ENCODE measurements at regions not wholly inside any gene's neighbourhood (a gene's known extent, or its start where the extent isn't known, plus 50 kb on each side); places are given as distances from the start of the nearest gene placed in this dataset.

DNA sequence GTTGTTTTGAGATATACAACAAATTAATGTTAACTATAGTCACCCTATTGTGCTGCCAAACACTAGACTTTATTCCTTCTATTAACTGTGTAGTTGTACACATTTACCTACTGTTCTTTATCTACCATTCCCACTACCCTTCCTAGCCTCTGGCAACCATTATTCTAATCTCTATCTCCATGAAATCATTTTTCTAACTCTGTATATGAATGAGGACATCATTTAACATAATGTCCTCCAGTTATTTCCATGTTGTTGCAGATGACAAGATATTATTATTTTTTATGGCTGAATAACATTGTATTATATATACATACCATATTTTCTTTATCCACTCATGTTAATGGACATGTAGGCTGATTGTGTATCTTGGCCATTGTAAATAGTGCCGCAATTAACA lies 366.3 kb downstream of the TBX15 start:
- in situ Hi-C loops (cut with HindIII; ENCODE audit: extremely low pct_ligation_motif_present, low pct_unique_long_range_greater_than_20kb), result no loop called here
- Histone ChIP-seq H3K4me2 (ENCODE audit: low read depth, low read length) (no peak overlapping the region), H3K4me1 (ENCODE audit: insufficient read depth, low read length) (no peaks in the 10 kb centered on the region), H4K20me1 (ENCODE audit: insufficient read depth, low read length) (no peaks in the 10 kb centered on the region), H3K4me3 (replicated peaks in 1 of 3; ENCODE audit: insufficient read depth in 1 of 3, low read depth in 2 of 3, low read length in 3 of 3) (no peak overlapping the region), H3K36me3 (replicated peaks in 1 of 2; ENCODE audit: control insufficient read depth in 1 of 2, insufficient read depth in 2 of 2, low read length in 2 of 2) (no peaks in the 10 kb centered on the region), H3K9ac (ENCODE audit: insufficient read depth, low read depth, low read length) (no peak overlapping the region), H2AFZ (ENCODE audit: low read length) (no peak overlapping the region), H3K9me3 (ENCODE audit: low read length) (no peaks in the 10 kb centered on the region), H3K27ac (ENCODE audit: extremely low read length, insufficient read depth, low read length) (no peak overlapping the region), H3K27me3 (ENCODE audit: control insufficient read depth in 1 of 2, insufficient read depth in 2 of 2, low read length in 2 of 2) (no peaks in the 10 kb centered on the region), H3K79me2 (ENCODE audit: insufficient read depth, low read length) (no peaks in the 10 kb centered on the region)
- POLR2A ChIA-PET, result no interaction called here
- BruUV-seq (replicated peaks), result no TSS peak
- no peak for ATAC-seq
- TF ChIP-seq, protein P1, sequence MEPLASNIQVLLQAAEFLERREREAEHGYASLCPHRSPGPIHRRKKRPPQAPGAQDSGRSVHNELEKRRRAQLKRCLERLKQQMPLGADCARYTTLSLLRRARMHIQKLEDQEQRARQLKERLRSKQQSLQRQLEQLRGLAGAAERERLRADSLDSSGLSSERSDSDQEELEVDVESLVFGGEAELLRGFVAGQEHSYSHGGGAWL (CRISPR knock-in tag; IDR thresholded peaks at IDR 0.05), result no peak
- TF ChIP-seq ZNF513 (CRISPR knock-in tag; conservative IDR thresholded peaks at IDR 0.05) (no peak), MED1 (CRISPR knock-in tag; IDR thresholded peaks at IDR 0.05) (no peak)
- DNase-seq (ENCODE audit: low spot score), result no peak
- CTCF ChIA-PET (ENCODE audit: low intra/inter-chr PET ratio, low total read pairs), result no interaction called here
- 0% methylated on average over 1 of the region's 1 CpG for WGBS (ENCODE audit: low lambda C conversion rate)
- intact Hi-C loops (cut with micrococcal nuclease; ENCODE audit: unreplicated experiment), result no loop called here
- no peak for FAIRE-seq

DNA sequence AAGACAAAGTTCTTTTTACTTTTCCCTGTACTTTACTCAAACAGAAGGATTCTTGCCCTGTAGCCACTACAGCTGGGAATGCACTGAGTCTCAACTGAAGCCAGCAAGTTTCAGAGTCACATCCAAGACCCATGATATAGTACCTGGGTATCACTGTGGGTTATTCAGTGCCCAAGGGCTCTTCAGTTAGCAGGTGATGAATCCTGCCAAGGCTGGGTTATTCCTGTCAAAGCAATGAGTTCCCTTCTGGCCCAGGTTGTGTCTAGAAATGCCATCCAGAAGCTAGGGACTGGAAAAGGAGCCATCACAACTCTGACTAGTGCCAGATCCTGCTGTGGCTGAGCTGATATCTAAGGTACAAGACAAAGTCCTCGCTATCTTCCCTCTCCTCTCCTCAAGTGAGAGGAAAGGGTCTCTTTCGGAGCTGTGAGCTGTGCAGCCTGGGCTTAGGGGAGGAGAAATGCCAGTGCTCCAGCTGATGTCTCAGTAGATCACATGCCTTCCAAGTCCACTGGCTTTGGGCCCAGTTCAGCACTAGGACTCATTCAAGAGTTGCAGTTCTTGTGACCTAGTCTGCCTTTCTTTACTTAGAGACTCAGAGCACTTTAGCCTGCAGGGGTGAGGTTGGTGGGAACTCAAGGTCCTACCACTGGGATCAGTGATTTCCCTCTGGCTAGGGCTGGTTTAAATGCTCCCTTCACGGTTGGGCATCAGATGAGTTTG lies 369.4 kb downstream of the TBX15 start:
- Histone ChIP-seq H3K9me3 (ENCODE audit: low read length) (no peaks in the 10 kb centered on the region), H3K9ac (ENCODE audit: insufficient read depth, low read depth, low read length) (no peak overlapping the region), H3K36me3 (replicated peaks in 1 of 2; ENCODE audit: control insufficient read depth in 1 of 2, insufficient read depth in 2 of 2, low read length in 2 of 2) (no peaks in the 10 kb centered on the region), H3K79me2 (ENCODE audit: insufficient read depth, low read length) (no peaks in the 10 kb centered on the region), H4K20me1 (ENCODE audit: insufficient read depth, low read length) (no peaks in the 10 kb centered on the region), H2AFZ (ENCODE audit: low read length) (no peak overlapping the region), H3K4me3 (replicated peaks in 1 of 3; ENCODE audit: insufficient read depth in 1 of 3, low read depth in 2 of 3, low read length in 3 of 3) (no peak overlapping the region), H3K27ac (ENCODE audit: extremely low read length, insufficient read depth, low read length) (no peak overlapping the region), H3K4me1 (ENCODE audit: insufficient read depth, low read length) (no peaks in the 10 kb centered on the region), H3K27me3 (ENCODE audit: control insufficient read depth in 1 of 2, insufficient read depth in 2 of 2, low read length in 2 of 2) (no peaks in the 10 kb centered on the region), H3K4me2 (ENCODE audit: low read depth, low read length) (no peak overlapping the region)
- in situ Hi-C loops (cut with HindIII; ENCODE audit: extremely low pct_ligation_motif_present, low pct_unique_long_range_greater_than_20kb), result no loop called here
- DNase-seq (ENCODE audit: low spot score), result no peak
- CTCF ChIA-PET (ENCODE audit: low intra/inter-chr PET ratio, low total read pairs), result no interaction called here
- WGBS (ENCODE audit: low lambda C conversion rate), result 0% methylated on average over 3 of the region's 3 CpGs
- no TSS peak for BruUV-seq (replicated peaks)
- no peak for FAIRE-seq
- ATAC-seq, result no peak
- POLR2A ChIA-PET, result no interaction called here
- intact Hi-C loops (cut with micrococcal nuclease; ENCODE audit: unreplicated experiment), result no loop called here
- TF ChIP-seq ZNF484 (CRISPR knock-in tag; IDR thresholded peaks at IDR 0.05; ENCODE audit: borderline replicate concordance, low read depth), result no peak
- no peak for TF ChIP-seq ZKSCAN8 (CRISPR knock-in tag; IDR thresholded peaks at IDR 0.05; ENCODE audit: borderline replicate concordance)
- TF ChIP-seq ZSCAN20 (CRISPR knock-in tag; IDR thresholded peaks at IDR 0.05; ENCODE audit: borderline replicate concordance), result no peak
- TF ChIP-seq ZBTB2 (CRISPR knock-in tag; IDR thresholded peaks at IDR 0.05; ENCODE audit: low read depth), result no peak
- TF ChIP-seq, protein P2, sequence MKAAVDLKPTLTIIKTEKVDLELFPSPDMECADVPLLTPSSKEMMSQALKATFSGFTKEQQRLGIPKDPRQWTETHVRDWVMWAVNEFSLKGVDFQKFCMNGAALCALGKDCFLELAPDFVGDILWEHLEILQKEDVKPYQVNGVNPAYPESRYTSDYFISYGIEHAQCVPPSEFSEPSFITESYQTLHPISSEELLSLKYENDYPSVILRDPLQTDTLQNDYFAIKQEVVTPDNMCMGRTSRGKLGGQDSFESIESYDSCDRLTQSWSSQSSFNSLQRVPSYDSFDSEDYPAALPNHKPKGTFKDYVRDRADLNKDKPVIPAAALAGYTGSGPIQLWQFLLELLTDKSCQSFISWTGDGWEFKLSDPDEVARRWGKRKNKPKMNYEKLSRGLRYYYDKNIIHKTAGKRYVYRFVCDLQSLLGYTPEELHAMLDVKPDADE (CRISPR knock-in tag; IDR thresholded peaks at IDR 0.05), result no peak
